Endothelial cell of umbilical vein (primary cell): ENCODE measurements at regions not wholly inside any gene's neighbourhood (a gene's known extent, or its start where the extent isn't known, plus 50 kb on each side); places are given as distances from the start of the nearest gene placed in this dataset.

ENCODE experiments used
- BruUV-seq: library from RNA; stranded (reverse); fragments of 400-500 nt; replicated peaks from 2 replicates; lab custom pipeline; 2021; lab: Mats Ljungman, UMichigan
- CTCF ChIA-PET: fragments of 300-600, 350-600 bp; sonication (Branson Sonifier 250); formaldehyde crosslinking; loops from one replicate; lab custom pipeline; 2021; ENCODE audit warnings: antibody characterized with exemption, inconsistent platforms; lab: Charles Lee
- POLR2A ChIA-PET: fragments of 300-600, 350-600 bp; sonication (Branson Sonifier 250); formaldehyde crosslinking; loops from one replicate; lab custom pipeline; 2021; ENCODE audit warnings: antibody characterized with exemption, inconsistent platforms; lab: Charles Lee
- DNase-seq: peaks from one replicate; pipeline ENCODE4 v3.0.0-alpha.2; 2011; ENCODE audit warnings: low read depth, low spot score
- FAIRE-seq: peaks from 2 replicates; lab custom pipeline; 2011; peaks lifted over from hg19 to GRCh38; lab: Jason Lieb, UNC
- H2AFZ ChIP-seq: 2 replicates; pipeline ENCODE4 v1.6.0; 2012; ENCODE audit warnings: low read depth, low read length, control low read depth, inconsistent platforms
- H3K27ac ChIP-seq: 2 replicates; pipeline ENCODE4 v1.5.1; 2011; ENCODE audit warnings: low read depth, mild to moderate bottlenecking, control low read depth, low read length, moderate library complexity; ENCODE audit not compliant: insufficient read depth
- H3K27me3 ChIP-seq, 2 experiments: 2 replicates each; pipeline versions ENCODE4 v1.6.0 to v1.6.1; 2011; ENCODE audit warnings: low read length in 2 of 2, mixed read lengths in 1 of 2; ENCODE audit not compliant: control insufficient read depth in 2 of 2, insufficient read depth in 2 of 2
- H3K36me3 ChIP-seq, 2 experiments: 2 replicates in 1 of 2; 3 replicates in 1 of 2; pipeline ENCODE4 v1.5.1; 2011; ENCODE audit warnings: low read length in 2 of 2, mild to moderate bottlenecking in 1 of 2, moderate library complexity in 1 of 2; ENCODE audit not compliant: control insufficient read depth in 2 of 2, insufficient read depth in 2 of 2; ENCODE audit errors: extremely low read depth in 1 of 2
- H3K4me1 ChIP-seq: 3 replicates; pipeline ENCODE4 v1.5.1; 2011; ENCODE audit warnings: mild to moderate bottlenecking, low read length; ENCODE audit not compliant: control insufficient read depth, insufficient read depth; ENCODE audit errors: extremely low read depth
- H3K4me2 ChIP-seq: 2 replicates; pipeline ENCODE4 v1.6.1; 2011; ENCODE audit warnings: low read length, control low read depth, mixed read lengths; ENCODE audit not compliant: insufficient read depth
- H3K4me3 ChIP-seq, 3 experiments: fragments of 200-600 bp in 1 of 3; sonication (generic), shearing (Covaris generic) in 1 of 3; replicated peaks in 1 of 3; 2 replicates each; pipeline ENCODE4 v1.5.1; 2011 to 2016; ENCODE audit warnings: control low read depth in 3 of 3, low read length in 3 of 3, mild to moderate bottlenecking in 2 of 3, inconsistent platforms in 1 of 3, low read depth in 1 of 3, moderate library complexity in 1 of 3; ENCODE audit not compliant: insufficient read depth in 1 of 3
- H3K79me2 ChIP-seq: 2 replicates; pipeline ENCODE4 v1.6.0; 2012; ENCODE audit warnings: low read length, inconsistent platforms; ENCODE audit not compliant: control insufficient read depth, insufficient read depth
- H3K9ac ChIP-seq: replicated peaks from 2 replicates; pipeline ENCODE3; 2011; ENCODE audit warnings: low read length, control low read depth; ENCODE audit not compliant: insufficient read depth; ENCODE audit errors: extremely low read depth
- H3K9me1 ChIP-seq: replicated peaks from 3 replicates; pipeline ENCODE4 v1.6.0; 2011; ENCODE audit warnings: mild to moderate bottlenecking, low read length; ENCODE audit not compliant: control insufficient read depth, insufficient read depth; ENCODE audit errors: extremely low read depth
- H3K9me3 ChIP-seq: replicated peaks from 2 replicates; pipeline ENCODE4 v1.5.1; 2012; ENCODE audit warnings: low read length, inconsistent platforms; ENCODE audit not compliant: control insufficient read depth, insufficient read depth
- H4K20me1 ChIP-seq: replicated peaks from 2 replicates; pipeline ENCODE3; 2011; ENCODE audit warnings: mild to moderate bottlenecking, low read length; ENCODE audit not compliant: control insufficient read depth, insufficient read depth; ENCODE audit errors: extremely low read depth
- FOS ChIP-seq: IDR thresholded peaks from 2 replicates; pipeline ENCODE4 v1.6.1; 2011; ENCODE audit warnings: mild to moderate bottlenecking, low read length, moderate library complexity, borderline replicate concordance; ENCODE audit not compliant: insufficient read depth
- JUN ChIP-seq: IDR thresholded peaks from 2 replicates; pipeline ENCODE4 v1.6.1; 2011; ENCODE audit warnings: borderline replicate concordance, low read depth; ENCODE audit not compliant: insufficient read length, insufficient read depth
- POLR2AphosphoS5 ChIP-seq: IDR thresholded peaks from 2 replicates; pipeline ENCODE4 v1.6.1; 2012; ENCODE audit warnings: low read depth, mild to moderate bottlenecking, control low read depth, low read length, moderate library complexity; ENCODE audit not compliant: insufficient read depth
- dilution Hi-C: fragments of 300-500 bp; cut with MboI; formaldehyde crosslinking; loops from one replicate; pipeline ENCODE4 v1.15.0; 2019; ENCODE audit warnings: low sequenced_read_pairs; ENCODE audit not compliant: extremely low pct_ligation_motif_present
- intact Hi-C: fragments of 100-400 bp; cut with micrococcal nuclease; formaldehyde crosslinking; loops from one replicate; pipeline ENCODE4 v1.10.0; 2022
- TF ChIP-seq, protein P1 (sequence below): IDR thresholded peaks from 2 replicates; pipeline ENCODE4 v1.6.1; 2011; ENCODE audit not compliant: insufficient read depth, insufficient read length

DNA sequence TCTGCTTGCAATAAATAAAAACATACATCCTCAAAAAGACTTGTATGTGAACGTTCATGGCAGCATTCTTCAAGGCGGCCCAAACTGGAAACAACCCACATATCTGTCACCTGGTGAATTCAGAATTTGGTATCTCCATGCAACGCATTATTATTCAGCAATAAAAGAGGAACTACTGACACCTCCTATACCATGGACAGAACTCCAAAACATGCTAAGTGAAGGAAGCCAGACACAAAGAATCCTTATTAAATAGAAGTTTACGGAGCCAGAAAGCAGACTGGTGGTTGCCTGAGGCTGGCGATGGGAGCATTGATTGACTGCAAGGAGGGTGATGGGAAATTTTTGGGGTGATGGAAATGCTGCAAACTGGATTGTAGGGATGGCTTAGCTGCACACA is 530.8 kb upstream of the DPP6 start:
- H4K20me1 ChIP-seq: no peaks in the 10 kb centered on the region
- H3K9me1 ChIP-seq: no peaks in the 10 kb centered on the region
- ChIA-PET CTCF (no interaction called here), POLR2A (no interaction called here)
- intact Hi-C loops (no loop called here), dilution Hi-C loops (no loop called here)
- H3K36me3 ChIP-seq: no peaks in the 10 kb centered on the region
- H3K9ac ChIP-seq: no peak overlapping the region
- no peak overlapping the region for H2AFZ ChIP-seq
- H3K4me2 ChIP-seq: no peak overlapping the region
- no peaks in the 10 kb centered on the region for H3K4me1 ChIP-seq
- H3K4me3 ChIP-seq: no peak overlapping the region
- peaks cover 8% of the 10 kb centered on the region for H3K9me3 ChIP-seq
- BruUV-seq: no TSS peak
- DNase-seq: no peak
- FAIRE-seq: no peak
- H3K27me3 ChIP-seq: no peaks in the 10 kb centered on the region
- H3K79me2 ChIP-seq: no peaks in the 10 kb centered on the region
- no peak for TF ChIP-seq POLR2AphosphoS5
- TF ChIP-seq, protein P1, sequence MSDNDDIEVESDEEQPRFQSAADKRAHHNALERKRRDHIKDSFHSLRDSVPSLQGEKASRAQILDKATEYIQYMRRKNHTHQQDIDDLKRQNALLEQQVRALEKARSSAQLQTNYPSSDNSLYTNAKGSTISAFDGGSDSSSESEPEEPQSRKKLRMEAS: no peak
- H3K27ac ChIP-seq: no peak overlapping the region

DNA sequence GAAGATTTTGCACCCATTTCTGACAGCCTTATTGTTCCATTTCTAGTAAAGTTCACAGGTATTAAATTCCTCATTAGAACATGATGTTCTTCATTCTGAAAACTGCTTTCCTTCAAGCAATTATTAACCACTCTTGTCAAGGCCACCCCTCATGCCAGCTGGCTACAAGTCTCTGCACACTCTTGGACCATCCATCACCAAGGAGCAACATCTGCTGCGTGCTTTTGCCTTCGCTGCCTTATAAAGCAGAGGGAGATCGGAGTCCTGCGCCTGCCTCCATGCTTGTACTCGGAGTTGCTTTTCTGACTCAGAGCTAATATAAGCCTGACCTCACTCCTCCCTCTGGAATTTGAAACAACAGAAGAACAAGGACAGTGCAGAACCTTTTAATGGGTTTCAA is 529.9 kb upstream of the DPP6 start:
- TF ChIP-seq JUN (no peak), FOS (no peak), POLR2AphosphoS5 (no peak)
- no peak for FAIRE-seq
- BruUV-seq: no TSS peak
- CTCF ChIA-PET: no interaction called here
- H3K27me3 ChIP-seq: no peaks in the 10 kb centered on the region
- H3K9me1 ChIP-seq: no peaks in the 10 kb centered on the region
- H3K4me1 ChIP-seq: no peaks in the 10 kb centered on the region
- POLR2A ChIA-PET: no interaction called here
- H3K9ac ChIP-seq: no peak overlapping the region
- DNase-seq: no peak
- H3K27ac ChIP-seq: no peak overlapping the region
- no peaks in the 10 kb centered on the region for H4K20me1 ChIP-seq
- peaks cover 8% of the 10 kb centered on the region for H3K9me3 ChIP-seq
- dilution Hi-C loops (no loop called here), intact Hi-C loops (no loop called here)
- no peaks in the 10 kb centered on the region for H3K36me3 ChIP-seq
- no peak overlapping the region for H3K4me3 ChIP-seq
- no peak overlapping the region for H2AFZ ChIP-seq
- H3K4me2 ChIP-seq: no peak overlapping the region
- no peaks in the 10 kb centered on the region for H3K79me2 ChIP-seq
